ENCODE measurements at regions not wholly inside any gene's neighbourhood (a gene's known extent, or its start where the extent isn't known, plus 50 kb on each side); places are given as distances from the start of the nearest gene placed in this dataset.
"Not testable (repeated sequence)": the region's sequence is repeated elsewhere in the genome, so short reads cannot be mapped to it uniquely, and the experiment has no call there.

GRCh38 chr10:109037978-109038377 lies 885.3 kb downstream of the XPNPEP1 start:
- DNase-seq, result no peak

- DNase-seq, result no peak
These were observed 892.6 kb downstream of the XPNPEP1 start for GRCh38 chr10:109030581-109031210.

GRCh38 chr10:109029870-109030269 lies 893.4 kb downstream of the XPNPEP1 start:
- DNase-seq, result no peak

- no peak for DNase-seq
These were observed 895.7 kb downstream of the XPNPEP1 start for GRCh38 chr10:109027534-109028185.

GRCh38 chr10:109025172-109025571 lies 898.1 kb downstream of the XPNPEP1 start:
- DNase-seq, result no peak

GRCh38 chr10:109022417-109023049 lies 900.8 kb downstream of the XPNPEP1 start:
- DNase-seq, result no peak

- no peak for DNase-seq
These were observed 904.3 kb downstream of the XPNPEP1 start for GRCh38 chr10:109019001-109019424.

- peak; percentile 60 for DNase-seq
These were observed 915.8 kb downstream of the XPNPEP1 start for GRCh38 chr10:109007514-109007913.

- no peak for DNase-seq
These were observed 932.9 kb downstream of the XPNPEP1 start for GRCh38 chr10:108990441-108990840.

- no peak for DNase-seq
These were observed 933.3 kb downstream of the XPNPEP1 start for GRCh38 chr10:108989976-108990375.

- no peak for DNase-seq
These were observed 941.2 kb downstream of the XPNPEP1 start for GRCh38 chr10:108982159-108982558.

GRCh38 chr10:108980869-108981268 lies 942.4 kb downstream of the XPNPEP1 start:
- DNase-seq, result no peak

- no peak for DNase-seq
These were observed 947.8 kb downstream of the XPNPEP1 start for GRCh38 chr10:108975459-108976058.

GRCh38 chr10:108970016-108970415 lies 953.3 kb downstream of the XPNPEP1 start:
- DNase-seq, result peak; percentile 59

GRCh38 chr10:108966411-108966810 lies 956.9 kb downstream of the XPNPEP1 start:
- no peak for DNase-seq

GRCh38 chr10:108966005-108966404 lies 957.3 kb downstream of the XPNPEP1 start:
- no peak for DNase-seq

- DNase-seq, result no peak
These were observed 961.1 kb downstream of the XPNPEP1 start for GRCh38 chr10:108962172-108962571.

- DNase-seq, result no peak
These were observed 965.6 kb downstream of the XPNPEP1 start for GRCh38 chr10:108957681-108958080.

- DNase-seq, result no peak
These were observed 967.2 kb downstream of the XPNPEP1 start for GRCh38 chr10:108956149-108956548.

- DNase-seq, result not testable (repeated sequence)
These were observed 1003.3 kb downstream of the XPNPEP1 start for GRCh38 chr10:108920029-108920428.

- peak; percentile 63 for DNase-seq
These were observed 1010.0 kb downstream of the XPNPEP1 start for GRCh38 chr10:108913300-108913699.

- peak; percentile 98 for DNase-seq
These were observed 1011.3 kb downstream of the XPNPEP1 start for GRCh38 chr10:108911814-108912541.

- DNase-seq, result no peak
These were observed 1015.2 kb downstream of the XPNPEP1 start for GRCh38 chr10:108908096-108908495.

All from islet precursor cell (in vitro differentiated cells).